HepG2 (cell line): ENCODE measurements at regions not wholly inside any gene's neighbourhood (a gene's known extent, or its start where the extent isn't known, plus 50 kb on each side); places are given as distances from the start of the nearest gene placed in this dataset.

Source experiments
- BRCA1 ChIP-seq: sonication (generic); formaldehyde crosslinking; IDR thresholded peaks from 2 replicates; pipeline ENCODE4 v1.4.0; 2020; ENCODE audit warnings: missing genetic modification reagents
- CBX1 ChIP-seq: IDR thresholded peaks from one replicate; pipeline ENCODE4 v1.6.1; 2016; ENCODE audit warnings: antibody characterized with exemption, low read depth
- EEA1 ChIP-seq: sonication (generic); formaldehyde crosslinking; IDR thresholded peaks from 2 replicates; pipeline ENCODE4 v1.5.1; 2020; ENCODE audit warnings: mild to moderate bottlenecking, missing genetic modification reagents, borderline replicate concordance
- ELF3 ChIP-seq: IDR thresholded peaks from 2 replicates; pipeline ENCODE4 v1.6.1; 2016; ENCODE audit warnings: missing genetic modification reagents, missing compliant biosample characterization
- ERF ChIP-seq: IDR thresholded peaks from 2 replicates; pipeline ENCODE4 v1.6.1; 2018; ENCODE audit warnings: missing biosample characterization, missing genetic modification reagents
- HES4 ChIP-seq: sonication (generic); formaldehyde crosslinking; IDR thresholded peaks from 2 replicates; pipeline ENCODE4 v1.9.0; 2021; ENCODE audit warnings: mild to moderate bottlenecking, missing genetic modification reagents, borderline replicate concordance
- MBD4 ChIP-seq: IDR thresholded peaks from 2 replicates; pipeline ENCODE4 v1.6.1; 2012; ENCODE audit warnings: low read length, inconsistent platforms, borderline replicate concordance
- MED1 ChIP-seq: sonication (generic); formaldehyde crosslinking; IDR thresholded peaks from 2 replicates; pipeline ENCODE4 v1.4.0; 2020; ENCODE audit warnings: missing genetic modification reagents
- MEIS1 ChIP-seq: sonication (generic); formaldehyde crosslinking; IDR thresholded peaks from 2 replicates; pipeline ENCODE4 v1.9.0; 2021; ENCODE audit warnings: mild to moderate bottlenecking, missing genetic modification reagents, moderate library complexity, borderline replicate concordance
- POGZ ChIP-seq: sonication (generic); formaldehyde crosslinking; IDR thresholded peaks from 2 replicates; pipeline ENCODE4 v1.4.0; 2020; ENCODE audit warnings: mild to moderate bottlenecking, missing genetic modification reagents
- RXRB ChIP-seq: IDR thresholded peaks from 2 replicates; pipeline ENCODE4 v1.6.1; 2016; ENCODE audit warnings: borderline replicate concordance, missing genetic modification reagents, missing compliant biosample characterization
- YEATS4 ChIP-seq: sonication (generic); formaldehyde crosslinking; IDR thresholded peaks from 2 replicates; pipeline ENCODE4 v1.4.0; 2020; ENCODE audit warnings: missing genetic modification reagents, borderline replicate concordance
- ZBTB40 ChIP-seq, 2 experiments: fragments of 450-650 bp in 1 of 2; sonication (generic) in 1 of 2; formaldehyde crosslinking in 1 of 2; IDR thresholded peaks; 2 replicates each; pipeline versions ENCODE4 v1.6.1 to v1.8.0; 2016 to 2022; ENCODE audit warnings: antibody characterized with exemption in 1 of 2, mild to moderate bottlenecking in 1 of 2, missing genetic modification reagents in 1 of 2
- ZNF124 ChIP-seq: sonication (generic); formaldehyde crosslinking; IDR thresholded peaks from 2 replicates; pipeline ENCODE4 v1.4.0; 2020; ENCODE audit warnings: missing genetic modification reagents
- ZNF225 ChIP-seq: sonication (generic); formaldehyde crosslinking; IDR thresholded peaks from 2 replicates; pipeline ENCODE4 v1.4.0; 2020; ENCODE audit warnings: mild to moderate bottlenecking, missing genetic modification reagents
- ZNF501 ChIP-seq: sonication (generic); formaldehyde crosslinking; IDR thresholded peaks from 2 replicates; pipeline ENCODE4 v1.5.1; 2020; ENCODE audit warnings: mild to moderate bottlenecking, moderate library complexity, missing genetic modification reagents
- ZSCAN9 ChIP-seq: IDR thresholded peaks from 2 replicates; pipeline ENCODE4 v1.6.1; 2016; ENCODE audit warnings: borderline replicate concordance
- TF ChIP-seq, protein P1 (sequence below): IDR thresholded peaks from 2 replicates; pipeline ENCODE4 v1.6.1; 2016; ENCODE audit warnings: low read depth, missing genetic modification reagents, missing compliant biosample characterization

DNA sequence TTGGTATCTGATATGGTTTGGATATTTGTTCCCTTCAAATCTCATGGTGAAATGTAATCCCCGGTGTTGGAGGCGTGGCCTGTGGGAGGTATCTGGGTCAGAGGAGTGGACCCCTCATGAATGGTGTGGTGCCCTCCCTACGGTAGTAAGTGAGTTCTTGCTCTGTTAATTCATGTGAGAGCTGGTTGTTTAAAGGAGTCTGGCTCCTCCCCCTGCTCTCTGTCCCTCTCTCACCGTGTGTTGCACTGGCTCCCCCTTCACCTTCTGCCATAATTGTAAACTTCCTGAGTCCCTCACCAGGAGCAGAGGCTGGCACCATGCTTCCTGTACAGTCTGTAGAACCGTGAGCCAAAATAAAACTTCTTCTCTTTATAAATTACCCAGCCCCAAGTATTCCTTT, 246.9 kb upstream of the AGTR1 start (continued):
- TF ChIP-seq ZBTB40 (IDR thresholded peaks at IDR 0.05) (no peak), ZBTB40 (CRISPR knock-in tag; IDR thresholded peaks at IDR 0.05) (peak; percentile 24; the same call in 1 of the 2 replicates), HES4 (CRISPR knock-in tag) (no peak), MED1 (peak; percentile 81), CBX1 (no peak), MEIS1 (CRISPR knock-in tag) (no peak), EEA1 (CRISPR knock-in tag) (no peak), MBD4 (peak; percentile 33; the same call in 1 of the 2 replicates), ELF3 (0 out of 2 replicates have a peak, but pooled peaks have one; percentile 47), POGZ (CRISPR knock-in tag) (peak; percentile 87), BRCA1 (peak; percentile 48; the same call in 1 of the 2 replicates), ERF (CRISPR knock-in tag) (peak; percentile 63; the same call in 1 of the 2 replicates), YEATS4 (CRISPR knock-in tag) (no peak), ZNF124 (CRISPR knock-in tag) (no peak), ZNF501 (peak; percentile 29; the same call in 1 of the 2 replicates), ZNF225 (CRISPR knock-in tag) (no peak), RXRB (CRISPR knock-in tag) (peak; percentile 58; the same call in 1 of the 2 replicates), ZSCAN9 (CRISPR knock-in tag) (no peak)
- TF ChIP-seq, protein P1, sequence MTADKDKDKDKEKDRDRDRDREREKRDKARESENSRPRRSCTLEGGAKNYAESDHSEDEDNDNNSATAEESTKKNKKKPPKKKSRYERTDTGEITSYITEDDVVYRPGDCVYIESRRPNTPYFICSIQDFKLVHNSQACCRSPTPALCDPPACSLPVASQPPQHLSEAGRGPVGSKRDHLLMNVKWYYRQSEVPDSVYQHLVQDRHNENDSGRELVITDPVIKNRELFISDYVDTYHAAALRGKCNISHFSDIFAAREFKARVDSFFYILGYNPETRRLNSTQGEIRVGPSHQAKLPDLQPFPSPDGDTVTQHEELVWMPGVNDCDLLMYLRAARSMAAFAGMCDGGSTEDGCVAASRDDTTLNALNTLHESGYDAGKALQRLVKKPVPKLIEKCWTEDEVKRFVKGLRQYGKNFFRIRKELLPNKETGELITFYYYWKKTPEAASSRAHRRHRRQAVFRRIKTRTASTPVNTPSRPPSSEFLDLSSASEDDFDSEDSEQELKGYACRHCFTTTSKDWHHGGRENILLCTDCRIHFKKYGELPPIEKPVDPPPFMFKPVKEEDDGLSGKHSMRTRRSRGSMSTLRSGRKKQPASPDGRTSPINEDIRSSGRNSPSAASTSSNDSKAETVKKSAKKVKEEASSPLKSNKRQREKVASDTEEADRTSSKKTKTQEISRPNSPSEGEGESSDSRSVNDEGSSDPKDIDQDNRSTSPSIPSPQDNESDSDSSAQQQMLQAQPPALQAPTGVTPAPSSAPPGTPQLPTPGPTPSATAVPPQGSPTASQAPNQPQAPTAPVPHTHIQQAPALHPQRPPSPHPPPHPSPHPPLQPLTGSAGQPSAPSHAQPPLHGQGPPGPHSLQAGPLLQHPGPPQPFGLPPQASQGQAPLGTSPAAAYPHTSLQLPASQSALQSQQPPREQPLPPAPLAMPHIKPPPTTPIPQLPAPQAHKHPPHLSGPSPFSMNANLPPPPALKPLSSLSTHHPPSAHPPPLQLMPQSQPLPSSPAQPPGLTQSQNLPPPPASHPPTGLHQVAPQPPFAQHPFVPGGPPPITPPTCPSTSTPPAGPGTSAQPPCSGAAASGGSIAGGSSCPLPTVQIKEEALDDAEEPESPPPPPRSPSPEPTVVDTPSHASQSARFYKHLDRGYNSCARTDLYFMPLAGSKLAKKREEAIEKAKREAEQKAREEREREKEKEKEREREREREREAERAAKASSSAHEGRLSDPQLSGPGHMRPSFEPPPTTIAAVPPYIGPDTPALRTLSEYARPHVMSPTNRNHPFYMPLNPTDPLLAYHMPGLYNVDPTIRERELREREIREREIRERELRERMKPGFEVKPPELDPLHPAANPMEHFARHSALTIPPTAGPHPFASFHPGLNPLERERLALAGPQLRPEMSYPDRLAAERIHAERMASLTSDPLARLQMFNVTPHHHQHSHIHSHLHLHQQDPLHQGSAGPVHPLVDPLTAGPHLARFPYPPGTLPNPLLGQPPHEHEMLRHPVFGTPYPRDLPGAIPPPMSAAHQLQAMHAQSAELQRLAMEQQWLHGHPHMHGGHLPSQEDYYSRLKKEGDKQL (CRISPR knock-in tag), result no peak
